Gastrocnemius medialis (tissue), 4 donors: ENCODE measurements at regions not wholly inside any gene's neighbourhood (a gene's known extent, or its start where the extent isn't known, plus 50 kb on each side); places are given as distances from the start of the nearest gene placed in this dataset.

Experiments used
- POLR2A ChIP-seq, 2 donors: fragments of 450-650 bp; IDR thresholded peaks; one replicate each; pipeline ENCODE4 v1.6.1; 2017; ENCODE audit warnings: antibody characterized with exemption in 2 of 2, mild to moderate bottlenecking in 2 of 2, moderate library complexity in 2 of 2
- TF ChIP-seq, protein P1 (sequence below), 5 experiments: fragments of 450-650 bp in 3 of 5; fragments of 200-600 bp in 2 of 5; sonication (generic) in 2 of 5; IDR thresholded peaks in 4 of 5; conservative IDR thresholded peaks in 1 of 5; 1 replicate in 4 of 5; 2 replicates in 1 of 5; pipeline ENCODE4 v1.5.1; 2016 to 2019; ENCODE audit warnings: antibody characterized with exemption in 5 of 5, mild to moderate bottlenecking in 3 of 5, moderate library complexity in 3 of 5

DNA sequence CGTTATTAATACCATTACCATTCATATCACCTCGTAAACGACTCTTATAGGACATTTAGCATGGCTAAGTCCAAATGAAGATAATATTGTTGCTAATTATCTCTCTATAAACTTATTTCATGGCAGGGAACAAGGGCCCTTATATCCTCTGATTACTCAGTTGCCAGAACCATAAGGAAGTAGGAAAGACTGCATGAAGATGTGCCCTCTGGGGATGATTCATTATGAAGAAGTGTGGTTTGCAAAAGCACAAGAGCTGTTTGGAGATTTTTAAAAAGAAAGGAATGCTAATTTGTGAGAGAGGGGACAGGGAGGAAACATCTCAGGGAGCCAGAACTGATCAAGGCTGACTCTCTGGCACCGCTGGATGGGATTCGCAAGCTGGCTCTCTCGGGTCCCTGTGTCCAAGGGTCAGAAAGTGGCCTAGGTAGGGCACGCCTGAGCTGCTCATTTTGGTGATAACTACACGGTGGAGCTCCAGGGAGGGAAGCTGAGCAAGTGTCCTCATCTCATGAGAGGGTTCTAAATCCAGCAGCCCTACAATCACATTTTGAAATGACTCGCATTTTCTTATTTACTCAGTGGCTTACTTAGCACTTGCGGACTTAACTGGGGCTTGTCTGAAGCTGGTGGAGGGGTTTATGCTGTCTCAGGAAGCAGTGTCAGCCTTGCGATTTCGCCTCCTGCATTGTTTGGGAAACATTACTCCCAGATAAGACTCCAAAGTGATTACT is 136.8 kb downstream of the C5orf15 start:
- TF ChIP-seq, protein P1, sequence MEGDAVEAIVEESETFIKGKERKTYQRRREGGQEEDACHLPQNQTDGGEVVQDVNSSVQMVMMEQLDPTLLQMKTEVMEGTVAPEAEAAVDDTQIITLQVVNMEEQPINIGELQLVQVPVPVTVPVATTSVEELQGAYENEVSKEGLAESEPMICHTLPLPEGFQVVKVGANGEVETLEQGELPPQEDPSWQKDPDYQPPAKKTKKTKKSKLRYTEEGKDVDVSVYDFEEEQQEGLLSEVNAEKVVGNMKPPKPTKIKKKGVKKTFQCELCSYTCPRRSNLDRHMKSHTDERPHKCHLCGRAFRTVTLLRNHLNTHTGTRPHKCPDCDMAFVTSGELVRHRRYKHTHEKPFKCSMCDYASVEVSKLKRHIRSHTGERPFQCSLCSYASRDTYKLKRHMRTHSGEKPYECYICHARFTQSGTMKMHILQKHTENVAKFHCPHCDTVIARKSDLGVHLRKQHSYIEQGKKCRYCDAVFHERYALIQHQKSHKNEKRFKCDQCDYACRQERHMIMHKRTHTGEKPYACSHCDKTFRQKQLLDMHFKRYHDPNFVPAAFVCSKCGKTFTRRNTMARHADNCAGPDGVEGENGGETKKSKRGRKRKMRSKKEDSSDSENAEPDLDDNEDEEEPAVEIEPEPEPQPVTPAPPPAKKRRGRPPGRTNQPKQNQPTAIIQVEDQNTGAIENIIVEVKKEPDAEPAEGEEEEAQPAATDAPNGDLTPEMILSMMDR (IDR thresholded peaks at IDR 0.05 in 4 of 5, conservative IDR thresholded peaks at IDR 0.05 in 1 of 5) = no peak
- no peak for TF ChIP-seq POLR2A (IDR thresholded peaks at IDR 0.05)
